H1 (cell line): ENCODE measurements at regions not wholly inside any gene's neighbourhood (a gene's known extent, or its start where the extent isn't known, plus 50 kb on each side); places are given as distances from the start of the nearest gene placed in this dataset.

ENCODE experiments used
- CTCF ChIA-PET: fragments of 300-600 bp; sonication (Branson Sonifier 250); formaldehyde crosslinking; loops from one replicate; lab custom pipeline; 2021; ENCODE audit not compliant: partially characterized antibody; lab: Charles Lee
- POLR2A ChIA-PET: fragments of 300-600 bp; sonication (Branson Sonifier 250); formaldehyde crosslinking; loops from one replicate; lab custom pipeline; 2021; ENCODE audit warnings: inconsistent platforms; ENCODE audit not compliant: partially characterized antibody; lab: Charles Lee
- DNase-seq, 2 experiments: peaks; one replicate each; pipeline versions ENCODE4 v3.0.0 to v3.0.0-alpha.2; 2010 to 2022; ENCODE audit warnings: low spot score in 2 of 2, low read depth in 1 of 2, mixed read lengths in 1 of 2
- FAIRE-seq: peaks from 2 replicates; lab custom pipeline; 2011; peaks lifted over from hg19 to GRCh38; lab: Jason Lieb, UNC
- H2AFZ ChIP-seq: 2 replicates; pipeline ENCODE4 v1.8.1; 2012; ENCODE audit warnings: low read length, inconsistent platforms
- H2AK5ac ChIP-seq: 2 replicates; pipeline ENCODE4 v1.6.1; 2013; ENCODE audit warnings: low read depth, low read length
- H2BK120ac ChIP-seq: replicated peaks from 2 replicates; pipeline ENCODE3; 2013; ENCODE audit warnings: low read depth, low read length, inconsistent platforms
- H2BK12ac ChIP-seq: 2 replicates; pipeline ENCODE4 v1.6.1; 2013; ENCODE audit warnings: low read depth, low read length
- H2BK15ac ChIP-seq: 2 replicates; pipeline ENCODE4 v1.6.1; 2013; ENCODE audit warnings: low read length
- H2BK20ac ChIP-seq: 2 replicates; pipeline ENCODE4 v1.6.1; 2013; ENCODE audit warnings: low read length
- H2BK5ac ChIP-seq: 2 replicates; pipeline ENCODE4 v1.6.1; 2013; ENCODE audit warnings: low read depth, low read length
- H3K14ac ChIP-seq: 2 replicates; pipeline ENCODE4 v1.6.1; 2013; ENCODE audit warnings: inconsistent platforms; ENCODE audit not compliant: insufficient read length
- H3K18ac ChIP-seq: 2 replicates; pipeline ENCODE4 v1.6.1; 2013; ENCODE audit warnings: low read length; ENCODE audit errors: extremely low read depth
- H3K23ac ChIP-seq: 2 replicates; pipeline ENCODE4 v1.6.1; 2013; ENCODE audit warnings: inconsistent platforms; ENCODE audit not compliant: insufficient read length
- H3K23me2 ChIP-seq: 2 replicates; pipeline ENCODE4 v1.6.1; 2013; ENCODE audit warnings: low read depth, low read length
- H3K27ac ChIP-seq: 2 replicates; pipeline ENCODE4 v1.6.1; 2011; ENCODE audit warnings: low read depth, low read length, inconsistent platforms
- H3K27me3 ChIP-seq, 4 experiments: replicated peaks in 1 of 4; 1 replicate in 1 of 4; 2 replicates in 3 of 4; pipeline versions ENCODE4 v1.6.1 to v1.8.1; 2011 to 2013; ENCODE audit warnings: low read length in 3 of 4, mild to moderate bottlenecking in 3 of 4, inconsistent platforms in 2 of 4, mixed read lengths in 2 of 4, moderate library complexity in 1 of 4; ENCODE audit not compliant: control insufficient read depth in 3 of 4, insufficient read depth in 3 of 4; ENCODE audit errors: extremely low read depth in 1 of 4
- H3K36me3 ChIP-seq, 4 experiments: 2 replicates each; pipeline versions ENCODE4 v1.6.1 to v1.8.1; 2011 to 2013; ENCODE audit warnings: mild to moderate bottlenecking in 4 of 4, low read length in 3 of 4, moderate library complexity in 2 of 4, control low read depth in 1 of 4, inconsistent platforms in 1 of 4; ENCODE audit not compliant: insufficient read depth in 4 of 4, control insufficient read depth in 2 of 4
- H3K4ac ChIP-seq: replicated peaks from 2 replicates; pipeline ENCODE3; 2013; ENCODE audit warnings: low read length, low read depth, mixed read lengths, inconsistent platforms; ENCODE audit not compliant: insufficient read length
- H3K4me1 ChIP-seq, 4 experiments: replicated peaks in 1 of 4; 1 replicate in 1 of 4; 2 replicates in 3 of 4; pipeline versions ENCODE4 v1.6.1 to v1.8.1; 2011 to 2013; ENCODE audit warnings: low read length in 3 of 4, inconsistent platforms in 2 of 4, mixed read lengths in 1 of 4; ENCODE audit not compliant: insufficient read depth in 4 of 4, control insufficient read depth in 3 of 4
- H3K4me2 ChIP-seq, 2 experiments: 2 replicates each; pipeline versions ENCODE4 v1.6.1 to v1.8.1; 2011 to 2013; ENCODE audit warnings: low read depth in 2 of 2, low read length in 2 of 2, control low read depth in 1 of 2, inconsistent platforms in 1 of 2, mild to moderate bottlenecking in 1 of 2; ENCODE audit not compliant: insufficient read depth in 1 of 2
- H3K4me3 ChIP-seq, 4 experiments: fragments of 200-600, 300-600 bp in 1 of 4; sonication (generic), shearing (Covaris generic), sonication (Bioruptor Twin) in 1 of 4; 2 replicates each; pipeline versions ENCODE4 v1.5.1 to v1.8.1; 2011 to 2016; ENCODE audit warnings: low read length in 4 of 4, low read depth in 3 of 4, control low read depth in 2 of 4, inconsistent platforms in 2 of 4, mild to moderate bottlenecking in 2 of 4, mixed read lengths in 1 of 4, moderate library complexity in 1 of 4; ENCODE audit not compliant: insufficient read depth in 2 of 4; ENCODE audit errors: extremely low read depth in 1 of 4
- H3K56ac ChIP-seq: replicated peaks from 2 replicates; pipeline ENCODE3; 2013; ENCODE audit warnings: low read depth, mild to moderate bottlenecking, mixed read lengths, low read length, inconsistent platforms; ENCODE audit not compliant: insufficient read length
- H3K79me1 ChIP-seq: 2 replicates; pipeline ENCODE4 v1.6.1; 2013; ENCODE audit warnings: low read depth, low read length, control low read depth
- H3K79me2 ChIP-seq, 2 experiments: 2 replicates each; pipeline versions ENCODE4 v1.6.1 to v1.8.1; 2012 to 2013; ENCODE audit warnings: low read length in 2 of 2, mild to moderate bottlenecking in 2 of 2, inconsistent platforms in 1 of 2; ENCODE audit not compliant: insufficient read depth in 2 of 2, control insufficient read depth in 1 of 2
- H3K9ac ChIP-seq, 4 experiments: replicated peaks in 1 of 4; 1 replicate in 1 of 4; 2 replicates in 3 of 4; pipeline versions ENCODE4 v1.6.1 to v1.8.1; 2011 to 2013; ENCODE audit warnings: low read depth in 3 of 4, low read length in 3 of 4, control low read depth in 2 of 4, mild to moderate bottlenecking in 2 of 4, moderate library complexity in 2 of 4, inconsistent platforms in 1 of 4; ENCODE audit errors: extremely low read depth in 1 of 4
- H3K9me3 ChIP-seq, 2 experiments: 2 replicates each; pipeline versions ENCODE4 v1.6.1 to v1.8.1; 2012 to 2013; ENCODE audit warnings: mild to moderate bottlenecking in 2 of 2, moderate library complexity in 2 of 2, control low read depth in 1 of 2, inconsistent platforms in 1 of 2, low read depth in 1 of 2, low read length in 1 of 2, mixed read lengths in 1 of 2; ENCODE audit not compliant: insufficient read depth in 2 of 2
- H4K20me1 ChIP-seq, 2 experiments: replicated peaks in 1 of 2; 2 replicates each; pipeline versions ENCODE3 to v1.8.1; 2011 to 2013; ENCODE audit warnings: inconsistent platforms in 2 of 2, low read length in 2 of 2, mild to moderate bottlenecking in 1 of 2; ENCODE audit not compliant: insufficient read depth in 2 of 2, control insufficient read depth in 1 of 2
- H4K5ac ChIP-seq: 2 replicates; pipeline ENCODE4 v1.6.1; 2013; ENCODE audit warnings: low read length, low read depth, mixed read lengths, inconsistent platforms; ENCODE audit not compliant: insufficient read length
- H4K8ac ChIP-seq: 2 replicates; pipeline ENCODE4 v1.8.0; 2013; ENCODE audit warnings: mild to moderate bottlenecking, moderate library complexity, low read length, inconsistent platforms; ENCODE audit not compliant: insufficient read depth; ENCODE audit errors: extremely low read depth
- H4K91ac ChIP-seq: replicated peaks from 2 replicates; pipeline ENCODE3; 2013; ENCODE audit warnings: low read length, mixed read lengths, inconsistent platforms; ENCODE audit not compliant: insufficient read length
- ASH2L ChIP-seq: fragments of 200-600, 300-600 bp; sonication (generic); IDR thresholded peaks from one replicate; pipeline ENCODE4 v1.7.1; 2017; ENCODE audit warnings: low read length
- CHD2 ChIP-seq: IDR thresholded peaks from 2 replicates; pipeline ENCODE4 v1.6.1; 2012; ENCODE audit warnings: low read length, improper control_type of control experiment
- CTBP2 ChIP-seq: IDR thresholded peaks from 2 replicates; pipeline ENCODE4 v1.7.0; 2011; ENCODE audit warnings: borderline replicate concordance, mild to moderate bottlenecking, moderate library complexity, mixed read lengths, low read length; ENCODE audit not compliant: insufficient read depth, insufficient read length
- SIN3A ChIP-seq, 2 experiments: IDR thresholded peaks in 1 of 2; conservative IDR thresholded peaks in 1 of 2; 2 replicates each; pipeline ENCODE4 v1.6.1; 2011 to 2012; ENCODE audit warnings: low read length in 2 of 2, improper control_type of control experiment in 1 of 2, low read depth in 1 of 2, mild to moderate bottlenecking in 1 of 2
- SP1 ChIP-seq: IDR thresholded peaks from 2 replicates; pipeline ENCODE4 v1.6.1; 2011; ENCODE audit warnings: low read depth, low read length
- WGBS, 2 experiments: shearing (Covaris generic) in 1 of 2; methylation state at CpG; one replicate each; pipeline versions ENCODE4 v1.1.6 to v1.1.7; 2013 to 2015; ENCODE audit warnings: low lambda C conversion rate in 2 of 2, mixed read lengths in 2 of 2, inconsistent platforms in 1 of 2, low coverage in 1 of 2, missing lambda C conversion rate in 1 of 2; ENCODE audit not compliant: insufficient replicate concordance in 2 of 2, insufficient coverage in 1 of 2, insufficient read length in 1 of 2; ENCODE audit errors: extremely low coverage in 1 of 2, missing lambda C conversion rate in 1 of 2; 5-methylcytosine and 5-hydroxymethylcytosine counted together
- TF ChIP-seq, protein P1 (sequence below): IDR thresholded peaks from 2 replicates; pipeline ENCODE4 v1.6.1; 2011; ENCODE audit warnings: low read depth, mild to moderate bottlenecking, low read length; ENCODE audit not compliant: insufficient read depth

DNA sequence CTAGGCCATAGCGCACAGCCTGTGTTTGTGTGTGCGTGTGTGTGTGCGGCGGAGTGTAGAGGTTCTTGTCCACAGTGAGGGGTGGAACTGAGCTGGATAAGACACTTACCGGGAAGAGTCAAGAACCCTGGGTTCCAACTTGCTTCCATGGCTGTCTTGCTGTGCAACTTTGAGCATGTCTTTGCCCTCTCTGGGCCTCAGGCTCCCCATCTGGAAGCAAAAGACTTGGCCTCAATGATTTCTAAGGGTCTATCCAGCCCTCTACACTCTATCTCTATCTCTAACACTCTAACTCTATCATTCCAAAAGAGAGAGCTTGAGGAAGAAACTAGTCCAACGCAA, 121.3 kb upstream of the PJA1 start:
- ChIA-PET POLR2A (interaction anchor here (0.6 kb wide), 1 partner anchor 176 kb away, joined by 3 read pairs; no protein-coding TSS in a partner anchor), CTCF (interaction anchor here (0.6 to 2.3 kb wide), 15 partner anchors 8 to 478 kb away, joined by 3 to 10 read pairs (median 3); partner anchors contain the start of gene EFNB1)
- no peak overlapping the region for H2BK15ac ChIP-seq
- no peaks in the 10 kb centered on the region for H3K9me3 ChIP-seq
- H3K9ac ChIP-seq: no peak overlapping the region
- H3K4ac ChIP-seq: no peak overlapping the region
- WGBS, 2 experiments: 89% methylated on average over 6 of the region's 6 CpGs; no CpG with 5 or more reads in 1 of the 2 experiments
- no peaks in the 10 kb centered on the region for H3K79me2 ChIP-seq
- no peak overlapping the region for H4K8ac ChIP-seq
- H3K79me1 ChIP-seq: no peaks in the 10 kb centered on the region
- no peak overlapping the region for H3K4me3 ChIP-seq
- H2BK120ac ChIP-seq: no peak overlapping the region
- H2AFZ ChIP-seq: no peak overlapping the region
- H2AK5ac ChIP-seq: no peak overlapping the region
- H4K5ac ChIP-seq: no peak overlapping the region
- peak overlapping the region in 1 of 2 experiments; percentile 63; a peak in 1 of 4 replicates for H3K4me2 ChIP-seq
- H3K27ac ChIP-seq: no peak overlapping the region
- H4K91ac ChIP-seq: no peak overlapping the region
- H2BK5ac ChIP-seq: no peak overlapping the region
- H3K14ac ChIP-seq: no peak overlapping the region
- H2BK12ac ChIP-seq: no peak overlapping the region
- no peak overlapping the region for H2BK20ac ChIP-seq
- H3K56ac ChIP-seq: no peak overlapping the region
- no peaks in the 10 kb centered on the region for H3K36me3 ChIP-seq
- no peak overlapping the region for H3K23ac ChIP-seq
- TF ChIP-seq, protein P1, sequence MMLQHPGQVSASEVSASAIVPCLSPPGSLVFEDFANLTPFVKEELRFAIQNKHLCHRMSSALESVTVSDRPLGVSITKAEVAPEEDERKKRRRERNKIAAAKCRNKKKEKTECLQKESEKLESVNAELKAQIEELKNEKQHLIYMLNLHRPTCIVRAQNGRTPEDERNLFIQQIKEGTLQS: no peak
- TF ChIP-seq CTBP2: no peak
- no peak for TF ChIP-seq SP1
- no peak for TF ChIP-seq ASH2L
- TF ChIP-seq SIN3A (conservative IDR thresholded peaks at IDR 0.05 in 1 of 2, IDR thresholded peaks at IDR 0.05 in 1 of 2; ENCODE audit: low read depth in 1 of 2, low read length in 2 of 2): no peak
- TF ChIP-seq CHD2: no peak
- peaks cover 0 to 13% (median 6%) of the 10 kb centered on the region in 4 experiments; a peak in 6 of 7 replicates for H3K4me1 ChIP-seq
- H3K23me2 ChIP-seq: no peaks in the 10 kb centered on the region
- H4K20me1 ChIP-seq: no peaks in the 10 kb centered on the region
- DNase-seq: no peak
- FAIRE-seq: no peak
- H3K27me3 ChIP-seq: peaks cover 3 to 33% (median 27%) of the 10 kb centered on the region in 4 experiments
- H3K18ac ChIP-seq: no peak overlapping the region
